Caco-2 (cell line): ENCODE measurements at regions not wholly inside any gene's neighbourhood (a gene's known extent, or its start where the extent isn't known, plus 50 kb on each side); places are given as distances from the start of the nearest gene placed in this dataset.

Experiments
- BruUV-seq: library from RNA; stranded (reverse); fragments of 400-500 nt; replicated peaks from 2 replicates; lab custom pipeline; 2021; lab: Mats Ljungman, UMichigan
- CTCF ChIA-PET: fragments of 300-600 bp; sonication (Branson Sonifier 250); formaldehyde crosslinking; loops from one replicate; lab custom pipeline; 2022; ENCODE audit warnings: antibody characterized with exemption; lab: Charles Lee
- POLR2A ChIA-PET: fragments of 300-600 bp; sonication (Branson Sonifier 250); formaldehyde crosslinking; loops from one replicate; lab custom pipeline; 2022; ENCODE audit warnings: antibody characterized with exemption; lab: Charles Lee
- DNase-seq, 2 experiments: peaks; one replicate each; pipeline versions ENCODE4 v3.0.0 to v3.0.0-alpha.2; 2020 to 2022
- H3K27me3 ChIP-seq: replicated peaks from 2 replicates; pipeline ENCODE4 v1.6.0; 2011; ENCODE audit warnings: low read length; ENCODE audit not compliant: control insufficient read depth, insufficient read depth
- H3K36me3 ChIP-seq: 2 replicates; pipeline ENCODE4 v1.5.1; 2011; ENCODE audit warnings: low read length; ENCODE audit not compliant: control insufficient read depth, insufficient read depth
- H3K4me1 ChIP-seq: fragments of 250-450 bp; sonication (Bioruptor Pico); 2 replicates; pipeline ENCODE4 v1.5.1; 2020; ENCODE audit warnings: mild to moderate bottlenecking
- H3K4me3 ChIP-seq: 2 replicates; pipeline ENCODE4 v1.5.1; 2011; ENCODE audit warnings: low read depth, mild to moderate bottlenecking, control low read depth, low read length
- H3K9me3 ChIP-seq: fragments of 250-450 bp; sonication (Bioruptor Pico); 2 replicates; pipeline ENCODE4 v1.5.1; 2020; ENCODE audit warnings: mild to moderate bottlenecking, moderate library complexity
- H3K27ac Mint-ChIP-seq: one replicate; pipeline ENCODE4 v1.8.0; 2022; ENCODE audit warnings: mixed read lengths; ENCODE audit not compliant: unreplicated experiment
- H3K27me3 Mint-ChIP-seq: one replicate; pipeline ENCODE4 v1.8.0; 2022; ENCODE audit warnings: mixed read lengths; ENCODE audit not compliant: insufficient read depth, unreplicated experiment
- H3K36me3 Mint-ChIP-seq: one replicate; pipeline ENCODE4 v1.8.0; 2022; ENCODE audit warnings: mild to moderate bottlenecking, mixed read lengths; ENCODE audit not compliant: insufficient read depth, unreplicated experiment
- H3K4me1 Mint-ChIP-seq: one replicate; pipeline ENCODE4 v1.8.0; 2022; ENCODE audit warnings: low read depth, mixed read lengths; ENCODE audit not compliant: unreplicated experiment
- H3K4me3 Mint-ChIP-seq: one replicate; pipeline ENCODE4 v1.8.0; 2022; ENCODE audit warnings: mild to moderate bottlenecking, moderate library complexity, mixed read lengths; ENCODE audit not compliant: unreplicated experiment
- H3K9me3 Mint-ChIP-seq: one replicate; pipeline ENCODE4 v1.8.0; 2022; ENCODE audit warnings: mixed read lengths; ENCODE audit not compliant: unreplicated experiment
- intact Hi-C: fragments of 100-400 bp; cut with micrococcal nuclease; formaldehyde crosslinking; loops from one replicate; pipeline ENCODE4 v1.10.0; 2022; ENCODE audit not compliant: unreplicated experiment
- TF ChIP-seq, protein P1 (sequence below), 2 experiments: fragments of 200-600 bp in 1 of 2; IDR thresholded peaks; 1 replicate in 1 of 2; 2 replicates in 1 of 2; pipeline versions ENCODE4 v1.5.1 to v1.8.0; 2011 to 2022; ENCODE audit warnings: antibody characterized with exemption in 1 of 2, control low read depth in 1 of 2, inconsistent platforms in 1 of 2, low read depth in 1 of 2, low read length in 1 of 2, mild to moderate bottlenecking in 1 of 2, moderate library complexity in 1 of 2; ENCODE audit not compliant: insufficient read depth in 1 of 2, severe bottlenecking in 1 of 2, unreplicated experiment in 1 of 2

DNA sequence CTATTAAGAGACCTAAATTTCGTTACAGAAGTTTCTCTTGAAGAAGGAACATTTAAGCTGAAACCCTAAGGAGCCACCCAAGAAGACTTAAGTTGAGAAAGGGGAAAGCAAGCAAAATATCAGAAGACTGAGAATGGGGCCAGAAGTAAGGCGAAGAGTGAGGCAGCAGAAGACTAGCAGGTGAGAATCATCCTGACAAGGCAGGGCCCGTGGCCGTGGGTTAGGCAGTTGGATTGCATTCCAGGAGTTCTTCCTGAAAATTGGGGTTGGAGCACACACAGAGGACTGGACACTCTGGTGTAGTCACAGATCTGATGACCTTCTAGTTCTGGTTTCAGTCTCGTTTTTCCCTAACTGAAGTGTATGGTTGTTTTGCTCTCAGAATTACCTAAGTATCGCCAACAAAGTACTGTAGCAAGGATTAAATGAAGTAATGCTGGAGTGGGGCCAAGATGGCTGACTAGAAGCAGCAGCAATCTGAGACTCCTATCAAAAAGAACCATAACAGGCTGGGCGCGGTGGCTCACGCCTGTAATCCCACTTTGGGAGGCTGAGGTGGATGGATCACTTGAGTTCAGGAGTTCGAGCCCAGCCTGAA, 94.4 kb upstream of the GUCY1A1 start:
- no TSS peak for BruUV-seq
- no peaks in the 10 kb centered on the region for H3K27me3 ChIP-seq
- ChIA-PET POLR2A (no interaction called here), CTCF (no interaction called here)
- no peaks in the 10 kb centered on the region for H3K4me1 ChIP-seq
- no peaks in the 10 kb centered on the region for H3K9me3 ChIP-seq
- Mint-ChIP-seq H3K27ac (no peak overlapping the region), H3K36me3 (no peaks in the 10 kb centered on the region), H3K4me1 (no peaks in the 10 kb centered on the region), H3K27me3 (no peaks in the 10 kb centered on the region), H3K9me3 (peaks cover 13% of the 10 kb centered on the region), H3K4me3 (no peak overlapping the region)
- DNase-seq = no peak
- no peaks in the 10 kb centered on the region for H3K36me3 ChIP-seq
- H3K4me3 ChIP-seq = no peak overlapping the region
- TF ChIP-seq, protein P1, sequence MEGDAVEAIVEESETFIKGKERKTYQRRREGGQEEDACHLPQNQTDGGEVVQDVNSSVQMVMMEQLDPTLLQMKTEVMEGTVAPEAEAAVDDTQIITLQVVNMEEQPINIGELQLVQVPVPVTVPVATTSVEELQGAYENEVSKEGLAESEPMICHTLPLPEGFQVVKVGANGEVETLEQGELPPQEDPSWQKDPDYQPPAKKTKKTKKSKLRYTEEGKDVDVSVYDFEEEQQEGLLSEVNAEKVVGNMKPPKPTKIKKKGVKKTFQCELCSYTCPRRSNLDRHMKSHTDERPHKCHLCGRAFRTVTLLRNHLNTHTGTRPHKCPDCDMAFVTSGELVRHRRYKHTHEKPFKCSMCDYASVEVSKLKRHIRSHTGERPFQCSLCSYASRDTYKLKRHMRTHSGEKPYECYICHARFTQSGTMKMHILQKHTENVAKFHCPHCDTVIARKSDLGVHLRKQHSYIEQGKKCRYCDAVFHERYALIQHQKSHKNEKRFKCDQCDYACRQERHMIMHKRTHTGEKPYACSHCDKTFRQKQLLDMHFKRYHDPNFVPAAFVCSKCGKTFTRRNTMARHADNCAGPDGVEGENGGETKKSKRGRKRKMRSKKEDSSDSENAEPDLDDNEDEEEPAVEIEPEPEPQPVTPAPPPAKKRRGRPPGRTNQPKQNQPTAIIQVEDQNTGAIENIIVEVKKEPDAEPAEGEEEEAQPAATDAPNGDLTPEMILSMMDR (IDR thresholded peaks at IDR 0.05; ENCODE audit: insufficient read depth in 1 of 2, low read depth in 1 of 2, low read length in 1 of 2, severe bottlenecking in 1 of 2, unreplicated experiment in 1 of 2) = no peak
- intact Hi-C loops = no loop called here

DNA sequence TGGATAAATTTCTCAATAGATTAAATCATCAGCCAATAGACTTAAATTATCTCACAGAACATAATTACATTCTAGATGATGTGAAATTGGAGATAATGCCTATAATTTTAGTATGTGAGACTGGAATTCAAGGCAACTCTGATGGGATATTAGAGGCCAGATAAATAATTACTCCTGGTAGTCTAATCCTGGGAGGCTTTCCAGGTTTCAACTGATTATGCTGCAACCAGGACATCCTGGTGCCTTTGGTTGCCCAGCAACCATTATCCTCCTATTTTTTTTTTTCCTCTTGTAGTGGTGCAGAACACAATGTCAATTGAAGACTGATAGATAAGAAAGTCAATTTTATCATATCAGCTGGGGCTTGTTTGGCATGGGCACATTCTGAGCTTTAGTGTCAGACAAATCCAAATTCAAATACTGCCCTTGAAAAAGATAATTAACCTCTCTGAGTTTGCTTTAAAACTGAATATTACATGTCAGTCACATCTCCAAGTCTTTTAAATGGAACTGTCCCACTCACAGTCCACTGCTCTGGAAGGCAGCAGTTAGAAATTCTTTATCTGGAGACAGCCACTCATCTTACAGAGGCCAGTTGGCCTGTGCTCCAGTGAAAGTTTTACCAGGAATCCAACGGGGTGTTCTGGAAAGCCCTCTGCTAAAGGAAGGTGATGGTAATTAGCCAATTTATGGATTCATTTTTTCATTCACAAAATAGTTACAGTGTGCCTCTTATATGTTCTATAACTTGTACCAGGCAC, 95.3 kb upstream of the GUCY1A1 start:
- BruUV-seq = no TSS peak

DNA sequence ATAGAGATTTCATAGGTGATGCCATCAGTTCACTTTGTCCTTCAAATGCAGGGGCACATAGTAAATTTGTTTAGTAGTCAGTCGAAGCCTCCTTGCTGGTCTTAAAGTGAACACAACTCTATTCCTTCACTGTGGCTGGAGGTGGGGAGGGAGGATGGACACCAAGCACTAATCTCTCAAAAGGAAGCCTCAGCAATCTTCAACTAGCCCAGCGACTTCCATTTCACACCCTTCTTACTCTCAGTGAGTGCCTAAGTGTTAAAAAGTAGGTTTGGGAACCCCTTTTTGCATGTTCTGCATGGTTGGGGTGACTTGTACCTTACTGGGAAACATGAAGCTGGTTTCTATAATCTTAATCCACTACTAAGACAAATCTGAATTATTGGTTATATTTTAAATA, 96.0 kb upstream of the GUCY1A1 start:
- Mint-ChIP-seq H3K36me3 (no peaks in the 10 kb centered on the region), H3K27me3 (no peaks in the 10 kb centered on the region), H3K4me3 (no peak overlapping the region), H3K27ac (no peak overlapping the region), H3K4me1 (no peaks in the 10 kb centered on the region), H3K9me3 (peaks cover 13% of the 10 kb centered on the region)
- Histone ChIP-seq H3K9me3 (no peaks in the 10 kb centered on the region), H3K36me3 (no peaks in the 10 kb centered on the region), H3K27me3 (no peaks in the 10 kb centered on the region), H3K4me3 (no peak overlapping the region), H3K4me1 (no peaks in the 10 kb centered on the region)
- no peak for DNase-seq
- POLR2A ChIA-PET = no interaction called here
- intact Hi-C loops = no loop called here
- TF ChIP-seq, protein P1 (IDR thresholded peaks at IDR 0.05; ENCODE audit: insufficient read depth in 1 of 2, low read depth in 1 of 2, low read length in 1 of 2, severe bottlenecking in 1 of 2, unreplicated experiment in 1 of 2) = no peak
- CTCF ChIA-PET = no interaction called here
- no TSS peak for BruUV-seq

More for the DNA sequence above, 95.3 kb upstream of the GUCY1A1 start:
- Mint-ChIP-seq H3K4me3 (no peak overlapping the region), H3K9me3 (peaks cover 13% of the 10 kb centered on the region), H3K4me1 (no peaks in the 10 kb centered on the region), H3K36me3 (no peaks in the 10 kb centered on the region), H3K27ac (no peak overlapping the region), H3K27me3 (no peaks in the 10 kb centered on the region)
- ChIA-PET CTCF (no interaction called here), POLR2A (no interaction called here)
- DNase-seq = no peak
- TF ChIP-seq, protein P1 (IDR thresholded peaks at IDR 0.05; ENCODE audit: insufficient read depth in 1 of 2, low read depth in 1 of 2, low read length in 1 of 2, severe bottlenecking in 1 of 2, unreplicated experiment in 1 of 2) = no peak
- intact Hi-C loops = no loop called here
- Histone ChIP-seq H3K27me3 (no peaks in the 10 kb centered on the region), H3K36me3 (no peaks in the 10 kb centered on the region), H3K4me3 (no peak overlapping the region), H3K4me1 (no peaks in the 10 kb centered on the region), H3K9me3 (no peaks in the 10 kb centered on the region)
